Left lung (tissue), 4 donors: ENCODE measurements at regions not wholly inside any gene's neighbourhood (a gene's known extent, or its start where the extent isn't known, plus 50 kb on each side); places are given as distances from the start of the nearest gene placed in this dataset.
A peak's percentile ranks its signal among the peaks of the same experiment; 100 is the strongest.

Source experiments
- ATAC-seq: fragments of 200-7000 bp; cut with Tn5 transposase; one replicate; pipeline ENCODE4 v1.9.1; 2020; ENCODE audit warnings: moderate library complexity
- DNase-seq, 4 donors: peaks; one replicate each; pipeline ENCODE4 v3.0.0-alpha.2; 2013 to 2020
- H3K27ac ChIP-seq, 2 donors: fragments of 200-600 bp; sonication (generic) in 1 of 2; one replicate each; pipeline versions ENCODE4 v1.5.0 to v1.8.0; 2020 to 2021
- H3K27me3 ChIP-seq, 2 donors: fragments of 200-600 bp; sonication (generic) in 1 of 2; one replicate each; pipeline versions ENCODE4 v1.5.0 to v1.8.0; 2020 to 2021
- H3K36me3 ChIP-seq, 2 donors: fragments of 200-600 bp; sonication (generic) in 1 of 2; one replicate each; pipeline versions ENCODE4 v1.5.0 to v1.8.0; 2020 to 2021
- H3K4me1 ChIP-seq, 2 donors: fragments of 200-600 bp; one replicate each; pipeline ENCODE4 v1.8.0; 2021
- H3K4me3 ChIP-seq, 2 donors: fragments of 200-600 bp; sonication (generic) in 1 of 2; one replicate each; pipeline versions ENCODE4 v1.5.0 to v1.8.0; 2020 to 2021; ENCODE audit warnings: mild to moderate bottlenecking in 1 of 2
- H3K9me3 ChIP-seq, 2 donors: fragments of 200-600 bp; sonication (generic) in 1 of 2; one replicate each; pipeline versions ENCODE4 v1.5.0 to v1.8.0; 2020 to 2021
- CTCF ChIP-seq, 2 donors: fragments of 200-600 bp; sonication (generic) in 1 of 2; IDR thresholded peaks; one replicate each; pipeline versions ENCODE4 v1.5.0 to v1.8.0; 2021; ENCODE audit warnings: antibody characterized with exemption in 2 of 2
- intact Hi-C, 2 donors: fragments of 100-400 bp; cut with DNase I; formaldehyde crosslinking; loops; one replicate each; pipeline versions ENCODE4 v1.11.2 to v1.14.2; 2022
- donor health status: DM: no; HTN: yes; CAD: no.
- donor health status: DM: no; HTN: no; CAD: no.

GRCh38 chr4:34676400-34676799 is 1567.9 kb downstream of the ARAP2 start:
- Histone ChIP-seq H3K27me3 (no peaks in the 10 kb centered on the region), H3K4me3 (no peak overlapping the region), H3K27ac (no peak overlapping the region), H3K9me3 (no peaks in the 10 kb centered on the region), H3K36me3 (no peaks in the 10 kb centered on the region), H3K4me1 (no peaks in the 10 kb centered on the region)
- no peak for TF ChIP-seq CTCF (IDR thresholded peaks at IDR 0.05)
- intact Hi-C loops: no loop called here
- ATAC-seq (no peak), DNase-seq (no peak)

DNA sequence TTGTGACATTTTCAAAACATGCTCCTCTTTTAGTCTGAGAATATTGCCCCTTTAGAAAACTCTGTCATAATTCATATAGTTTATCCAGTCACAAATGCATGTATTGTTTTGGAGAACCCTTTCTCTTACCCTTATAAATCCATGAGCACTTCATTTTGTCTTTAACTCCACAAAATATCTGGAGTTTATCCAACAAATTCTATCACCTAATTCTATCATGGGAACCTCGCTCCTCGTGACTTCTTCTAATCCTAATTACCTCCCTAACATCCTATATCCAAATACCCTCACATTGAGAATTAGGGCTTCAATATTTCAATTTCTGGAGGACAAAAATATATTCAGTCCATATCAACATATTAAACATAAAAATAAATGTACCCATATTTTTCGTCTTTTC is 1565.9 kb downstream of the ARAP2 start:
- ATAC-seq (no peak), DNase-seq (peak in 2 of 4 donors; percentile 31 to 45)
- H3K36me3 ChIP-seq: no peaks in the 10 kb centered on the region
- no peaks in the 10 kb centered on the region for H3K9me3 ChIP-seq
- no peak overlapping the region for H3K4me3 ChIP-seq
- TF ChIP-seq CTCF (IDR thresholded peaks at IDR 0.05): no peak
- intact Hi-C loops: no loop called here
- no peaks in the 10 kb centered on the region for H3K27me3 ChIP-seq
- no peaks in the 10 kb centered on the region for H3K4me1 ChIP-seq
- H3K27ac ChIP-seq: no peak overlapping the region

- TF ChIP-seq CTCF (IDR thresholded peaks at IDR 0.05): no peak
- no peak for ATAC-seq
- no peaks in the 10 kb centered on the region for H3K4me1 ChIP-seq
- peak in 2 of 4 donors; percentile 12 to 16 for DNase-seq
- intact Hi-C loops: no loop called here
- no peak overlapping the region for H3K4me3 ChIP-seq
- H3K27me3 ChIP-seq: no peaks in the 10 kb centered on the region
- no peaks in the 10 kb centered on the region for H3K36me3 ChIP-seq
- no peaks in the 10 kb centered on the region for H3K9me3 ChIP-seq
- no peak overlapping the region for H3K27ac ChIP-seq
These were observed 1565.1 kb downstream of the ARAP2 start for GRCh38 chr4:34679228-34679627.

DNA sequence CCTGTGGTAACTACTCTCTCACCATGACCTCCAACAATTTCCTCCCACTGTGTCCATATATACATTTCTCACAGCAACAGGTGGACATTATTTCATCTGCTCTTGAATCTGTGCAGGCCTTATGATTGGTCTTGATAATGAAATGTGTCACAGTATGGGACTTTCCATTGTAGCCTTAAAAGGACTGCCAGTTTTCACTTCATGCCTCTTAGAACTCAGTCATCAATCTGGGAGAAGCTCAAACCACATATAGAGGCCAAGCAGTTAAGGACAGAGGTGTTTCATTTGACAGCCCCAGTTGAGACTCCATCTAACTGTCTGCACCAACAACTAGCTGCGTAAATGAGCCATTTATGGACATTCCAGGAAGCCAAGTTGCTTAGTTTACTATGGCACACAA is 1534.8 kb downstream of the ARAP2 start:
- intact Hi-C loops: no loop called here
- ATAC-seq (no peak), DNase-seq (no peak)
- Histone ChIP-seq H3K4me1 (no peaks in the 10 kb centered on the region), H3K36me3 (no peaks in the 10 kb centered on the region), H3K4me3 (no peak overlapping the region), H3K9me3 (peaks cover 0 to 5% of the 10 kb centered on the region in 2 donors), H3K27me3 (no peaks in the 10 kb centered on the region), H3K27ac (no peak overlapping the region)
- TF ChIP-seq CTCF (IDR thresholded peaks at IDR 0.05): no peak

GRCh38 chr4:34718576-34719245 is 1525.6 kb downstream of the ARAP2 start:
- intact Hi-C loops: no loop called here
- no peaks in the 10 kb centered on the region for H3K36me3 ChIP-seq
- no peak for TF ChIP-seq CTCF (IDR thresholded peaks at IDR 0.05)
- no peak overlapping the region for H3K4me3 ChIP-seq
- no peak overlapping the region for H3K27ac ChIP-seq
- H3K4me1 ChIP-seq: no peaks in the 10 kb centered on the region
- DNase-seq (peak in 2 of 4 donors; percentile 60), ATAC-seq (no peak)
- H3K9me3 ChIP-seq: no peaks in the 10 kb centered on the region
- H3K27me3 ChIP-seq: no peaks in the 10 kb centered on the region
